A172 (cell line): ENCODE measurements at regions not wholly inside any gene's neighbourhood (a gene's known extent, or its start where the extent isn't known, plus 50 kb on each side); places are given as distances from the start of the nearest gene placed in this dataset.

Source experiments
- DNase-seq: peaks from one replicate; pipeline ENCODE4 v3.0.0-alpha.2; 2015; ENCODE audit warnings: low spot score

GRCh38 chr6:44712353-44713111 is 325.0 kb downstream of the CDC5L start:
- DNase-seq: no peak

GRCh38 chr6:44715188-44715587 is 327.7 kb downstream of the CDC5L start:
- no peak for DNase-seq

- DNase-seq: no peak
Observed at GRCh38 chr6:44715925-44716324, 328.4 kb downstream of the CDC5L start.

- DNase-seq: no peak
Observed at GRCh38 chr6:44717431-44717830, 329.9 kb downstream of the CDC5L start.

- DNase-seq: no peak
Observed at GRCh38 chr6:44721954-44722578, 334.6 kb downstream of the CDC5L start.

GRCh38 chr6:44722736-44723135 is 335.2 kb downstream of the CDC5L start:
- no peak for DNase-seq

GRCh38 chr6:44723439-44724197 is 336.1 kb downstream of the CDC5L start:
- DNase-seq: no peak

- DNase-seq: no peak
Observed at GRCh38 chr6:44725070-44725469, 337.6 kb downstream of the CDC5L start.

GRCh38 chr6:44727651-44728630 is 340.4 kb downstream of the CDC5L start:
- DNase-seq: no peak

GRCh38 chr6:44730771-44731391 is 343.4 kb downstream of the CDC5L start:
- peak; percentile 59 for DNase-seq

GRCh38 chr6:44731485-44732095 is 344.1 kb downstream of the CDC5L start:
- peak; percentile 22 for DNase-seq

- DNase-seq: no peak
Observed at GRCh38 chr6:44732243-44732642, 344.7 kb downstream of the CDC5L start.

GRCh38 chr6:44733126-44733525 is 345.6 kb downstream of the CDC5L start:
- no peak for DNase-seq

- no peak for DNase-seq
Observed at GRCh38 chr6:44733868-44734267, 346.4 kb downstream of the CDC5L start.

GRCh38 chr6:44734886-44735629 is 347.6 kb downstream of the CDC5L start:
- DNase-seq: no peak

GRCh38 chr6:44735630-44735963 is 348.1 kb downstream of the CDC5L start:
- peak; percentile 45 for DNase-seq

GRCh38 chr6:44737341-44737740 is 349.8 kb downstream of the CDC5L start:
- no peak for DNase-seq

- no peak for DNase-seq
Observed at GRCh38 chr6:44737829-44738528, 350.5 kb downstream of the CDC5L start.

- DNase-seq: no peak
Observed at GRCh38 chr6:44738601-44739146, 351.2 kb downstream of the CDC5L start.
